ENCODE measurements at regions not wholly inside any gene's neighbourhood (a gene's known extent, or its start where the extent isn't known, plus 50 kb on each side); places are given as distances from the start of the nearest gene placed in this dataset.

- no peak for TF ChIP-seq ZFP3 (CRISPR knock-in tag; IDR thresholded peaks at IDR 0.05)
- TF ChIP-seq RARB (CRISPR knock-in tag; IDR thresholded peaks at IDR 0.05), result no peak
- TF ChIP-seq CSRNP3 (CRISPR knock-in tag; IDR thresholded peaks at IDR 0.05), result no peak
These were observed 113.8 kb downstream of the ABCC12 start for GRCh38 chr16:48041981-48042421.

Measured in SK-N-SH treated with all-trans-retinoic acid at 6 μM for 48 hours (cell line).